Nephron (organoid): ENCODE measurements at regions not wholly inside any gene's neighbourhood (a gene's known extent, or its start where the extent isn't known, plus 50 kb on each side); places are given as distances from the start of the nearest gene placed in this dataset.

Source experiments
- H3K27ac Mint-ChIP-seq, 3 experiments: 2 replicates each; pipeline ENCODE4 v1.8.0; 2020; ENCODE audit warnings: mixed read lengths in 3 of 3, mild to moderate bottlenecking in 2 of 3, moderate library complexity in 1 of 3
- H3K27me3 Mint-ChIP-seq: 2 replicates; pipeline ENCODE4 v1.8.0; 2021; ENCODE audit warnings: low read depth, mild to moderate bottlenecking, moderate library complexity, mixed read lengths
- H3K36me3 Mint-ChIP-seq: 2 replicates; pipeline ENCODE4 v1.8.0; 2020; ENCODE audit warnings: low read depth, mixed read lengths
- H3K4me1 Mint-ChIP-seq: 2 replicates; pipeline ENCODE4 v1.8.0; 2020; ENCODE audit warnings: mixed read lengths
- H3K4me3 Mint-ChIP-seq, 3 experiments: 2 replicates each; pipeline ENCODE4 v1.8.0; 2020; ENCODE audit warnings: mild to moderate bottlenecking in 3 of 3, mixed read lengths in 3 of 3, moderate library complexity in 2 of 3
- H3K9me3 Mint-ChIP-seq: 2 replicates; pipeline ENCODE4 v1.8.0; 2020; ENCODE audit warnings: mixed read lengths
- CTCF ChIP-seq, 3 experiments: fragments of 200-600 bp; sonication (generic); IDR thresholded peaks; one replicate each; pipeline ENCODE4 v1.5.0; 2021; ENCODE audit warnings: antibody characterized with exemption in 3 of 3; ENCODE audit not compliant: unreplicated experiment in 3 of 3

GRCh38 chr6:137772541-137773250, 94.4 kb upstream of the TNFAIP3 start:
- Mint-ChIP-seq H3K27ac (no peak overlapping the region), H3K4me1 (peaks cover 13% of the 10 kb centered on the region), H3K9me3 (peaks cover 7% of the 10 kb centered on the region), H3K27me3 (peaks cover 6% of the 10 kb centered on the region), H3K36me3 (no peaks in the 10 kb centered on the region), H3K4me3 (no peak overlapping the region)
- no peak for TF ChIP-seq CTCF (IDR thresholded peaks at IDR 0.05; ENCODE audit: unreplicated experiment in 3 of 3)

- Mint-ChIP-seq H3K27me3 (peaks cover 6% of the 10 kb centered on the region), H3K36me3 (no peaks in the 10 kb centered on the region), H3K4me1 (peaks cover 19% of the 10 kb centered on the region), H3K9me3 (no peaks in the 10 kb centered on the region), H3K27ac (no peak overlapping the region), H3K4me3 (no peak overlapping the region)
- TF ChIP-seq CTCF (IDR thresholded peaks at IDR 0.05; ENCODE audit: unreplicated experiment in 3 of 3) = no peak
These were observed 91.8 kb upstream of the TNFAIP3 start for GRCh38 chr6:137775227-137775626.

GRCh38 chr6:137775720-137776119, 91.3 kb upstream of the TNFAIP3 start:
- Mint-ChIP-seq H3K27me3 (peaks cover 6% of the 10 kb centered on the region), H3K36me3 (no peaks in the 10 kb centered on the region), H3K27ac (no peak overlapping the region), H3K9me3 (no peaks in the 10 kb centered on the region), H3K4me3 (no peak overlapping the region), H3K4me1 (peaks cover 24% of the 10 kb centered on the region)
- no peak for TF ChIP-seq CTCF (IDR thresholded peaks at IDR 0.05; ENCODE audit: unreplicated experiment in 3 of 3)

GRCh38 chr6:137776256-137776655, 90.8 kb upstream of the TNFAIP3 start:
- Mint-ChIP-seq H3K27me3 (peaks cover 9% of the 10 kb centered on the region), H3K27ac (no peak overlapping the region), H3K9me3 (no peaks in the 10 kb centered on the region), H3K4me3 (no peak overlapping the region), H3K4me1 (peaks cover 29% of the 10 kb centered on the region), H3K36me3 (no peaks in the 10 kb centered on the region)
- no peak for TF ChIP-seq CTCF (IDR thresholded peaks at IDR 0.05; ENCODE audit: unreplicated experiment in 3 of 3)

GRCh38 chr6:137776786-137777686, 90.0 kb upstream of the TNFAIP3 start:
- H3K9me3 Mint-ChIP-seq = no peaks in the 10 kb centered on the region
- H3K27me3 Mint-ChIP-seq = peaks cover 11% of the 10 kb centered on the region
- H3K4me3 Mint-ChIP-seq = peak overlapping the region in 1 of 3 experiments; percentile 16
- H3K36me3 Mint-ChIP-seq = no peaks in the 10 kb centered on the region
- no peak for TF ChIP-seq CTCF (IDR thresholded peaks at IDR 0.05; ENCODE audit: unreplicated experiment in 3 of 3)
- H3K4me1 Mint-ChIP-seq = peaks cover 29% of the 10 kb centered on the region
- H3K27ac Mint-ChIP-seq = peak overlapping the region; percentile 15 to 66 (median 21)
